OCI-LY7 (cell line): ENCODE measurements at regions not wholly inside any gene's neighbourhood (a gene's known extent, or its start where the extent isn't known, plus 50 kb on each side); places are given as distances from the start of the nearest gene placed in this dataset.

ENCODE experiments used
- BruUV-seq: library from RNA; stranded (reverse); fragments of 400-500 nt; replicated peaks from 2 replicates; lab custom pipeline; 2021; lab: Mats Ljungman, UMichigan
- CTCF ChIA-PET: fragments of 300-600 bp; sonication (Branson Sonifier 250); formaldehyde crosslinking; loops from one replicate; lab custom pipeline; 2022; ENCODE audit warnings: antibody characterized with exemption; ENCODE audit not compliant: unreplicated experiment; lab: Charles Lee
- POLR2A ChIA-PET: fragments of 300-600 bp; sonication (Branson Sonifier 250); formaldehyde crosslinking; loops from one replicate; lab custom pipeline; 2022; ENCODE audit warnings: antibody characterized with exemption; lab: Charles Lee
- DNase-seq: peaks from one replicate; pipeline ENCODE4 v3.0.0-alpha.2; 2015; ENCODE audit warnings: low spot score
- H2AFZ ChIP-seq: fragments of 200-600 bp; sonication (generic), shearing (Covaris generic); 2 replicates; pipeline ENCODE4 v1.6.1; 2014; ENCODE audit warnings: mild to moderate bottlenecking, antibody characterized with exemption, low read length, moderate library complexity
- H3K27ac ChIP-seq: fragments of 200-600 bp; sonication (generic); 2 replicates; pipeline ENCODE4 v1.5.1; 2014; ENCODE audit warnings: mixed run types, low read depth, mild to moderate bottlenecking, moderate library complexity, low read length, inconsistent platforms; ENCODE audit not compliant: poor library complexity, severe bottlenecking
- H3K36me3 ChIP-seq: fragments of 200-600 bp; sonication (generic); 2 replicates; pipeline ENCODE4 v1.6.1; 2014; ENCODE audit warnings: mild to moderate bottlenecking, antibody characterized with exemption, low read length, moderate library complexity, mixed read lengths; ENCODE audit not compliant: insufficient read depth
- H3K4me1 ChIP-seq: fragments of 200-600 bp; sonication (generic); 2 replicates; pipeline ENCODE4 v1.5.1; 2014; ENCODE audit warnings: mild to moderate bottlenecking, low read length; ENCODE audit not compliant: insufficient read depth, poor library complexity, severe bottlenecking
- H3K4me2 ChIP-seq: fragments of 200-600 bp; sonication (generic); 2 replicates; pipeline ENCODE4 v1.6.1; 2014; ENCODE audit warnings: mild to moderate bottlenecking, low read length
- H3K4me3 ChIP-seq: fragments of 200-600 bp; sonication (generic); 2 replicates; pipeline ENCODE4 v1.5.1; 2014; ENCODE audit warnings: mild to moderate bottlenecking, low read depth, low read length; ENCODE audit not compliant: poor library complexity, severe bottlenecking
- H3K79me2 ChIP-seq: fragments of 200-600 bp; sonication (generic); 2 replicates; pipeline ENCODE4 v1.6.1; 2016; ENCODE audit warnings: low read depth, mild to moderate bottlenecking, low read length, moderate library complexity, mixed read lengths; ENCODE audit not compliant: insufficient read depth
- H3K9me2 ChIP-seq: fragments of 200-600 bp; sonication (generic); 2 replicates; pipeline ENCODE4 v1.6.1; 2016; ENCODE audit warnings: mild to moderate bottlenecking, low read length, mixed read lengths; ENCODE audit not compliant: insufficient read depth
- H3K9me3 ChIP-seq: fragments of 200-600 bp; sonication (generic); 2 replicates; pipeline ENCODE4 v1.6.1; 2014; ENCODE audit warnings: mild to moderate bottlenecking, mixed run types, low read length, mixed read lengths
- H4K20me1 ChIP-seq: fragments of 200-600 bp; sonication (generic); 2 replicates; pipeline ENCODE4 v1.6.1; 2014; ENCODE audit warnings: mild to moderate bottlenecking, antibody characterized with exemption, low read length, moderate library complexity, mixed read lengths; ENCODE audit not compliant: insufficient read depth
- CTCF ChIP-seq: fragments of 200-600 bp; sonication (generic); conservative IDR thresholded peaks from 2 replicates; pipeline ENCODE4 v1.5.1; 2014; ENCODE audit warnings: mild to moderate bottlenecking, antibody characterized with exemption, low read length, moderate library complexity, mixed read lengths
- EZH2phosphoT487 ChIP-seq: fragments of 200-600 bp; sonication (generic); IDR thresholded peaks from 2 replicates; pipeline ENCODE4 v1.6.1; 2018; ENCODE audit warnings: low read depth, borderline replicate concordance, mild to moderate bottlenecking, mixed run types, antibody characterized with exemption, low read length, moderate library complexity, mixed read lengths
- intact Hi-C: fragments of 100-400 bp; cut with micrococcal nuclease; formaldehyde crosslinking; loops from one replicate; pipeline ENCODE4 v1.10.0; 2022; ENCODE audit not compliant: unreplicated experiment

- no peak for DNase-seq
- ChIA-PET CTCF (no interaction called here), POLR2A (no interaction called here)
Measured at GRCh38 chr6:104031346-104031745, 828.4 kb downstream of the HACE1 start.

GRCh38 chr6:104022126-104022525 lies 837.6 kb downstream of the HACE1 start:
- Histone ChIP-seq H3K4me1 (no peaks in the 10 kb centered on the region), H4K20me1 (no peaks in the 10 kb centered on the region), H3K27ac (no peak overlapping the region), H3K9me2 (no peaks in the 10 kb centered on the region), H3K79me2 (no peaks in the 10 kb centered on the region), H3K9me3 (no peaks in the 10 kb centered on the region), H3K4me3 (no peak overlapping the region), H3K4me2 (no peak overlapping the region), H3K36me3 (no peaks in the 10 kb centered on the region), H2AFZ (no peak overlapping the region)
- no peak for TF ChIP-seq EZH2phosphoT487
- TF ChIP-seq CTCF = no peak
- ChIA-PET CTCF (no interaction called here), POLR2A (interaction anchor here (1.2 to 1.4 kb wide), 2 partner anchors 8 to 14 kb away, joined by 3 to 6 read pairs; no protein-coding TSS in a partner anchor)
- BruUV-seq = no TSS peak
- DNase-seq = no peak
- intact Hi-C loops = no loop called here

More at GRCh38 chr6:104031346-104031745, 828.4 kb downstream of the HACE1 start:
- BruUV-seq = no TSS peak
- H3K4me2 ChIP-seq = no peak overlapping the region
- no peaks in the 10 kb centered on the region for H4K20me1 ChIP-seq
- no peak for TF ChIP-seq EZH2phosphoT487
- TF ChIP-seq CTCF = no peak
- H3K36me3 ChIP-seq = no peaks in the 10 kb centered on the region
- H2AFZ ChIP-seq = no peak overlapping the region
- H3K4me3 ChIP-seq = no peak overlapping the region
- intact Hi-C loops = no loop called here
- no peaks in the 10 kb centered on the region for H3K79me2 ChIP-seq
- H3K4me1 ChIP-seq = no peaks in the 10 kb centered on the region
- no peak overlapping the region for H3K27ac ChIP-seq
- H3K9me3 ChIP-seq = no peaks in the 10 kb centered on the region
- H3K9me2 ChIP-seq = no peaks in the 10 kb centered on the region

- no peaks in the 10 kb centered on the region for H3K79me2 ChIP-seq
- H3K36me3 ChIP-seq = no peaks in the 10 kb centered on the region
- no peak for TF ChIP-seq CTCF
- no peak for TF ChIP-seq EZH2phosphoT487
- no peak overlapping the region for H3K4me3 ChIP-seq
- no peaks in the 10 kb centered on the region for H4K20me1 ChIP-seq
- ChIA-PET POLR2A (no interaction called here), CTCF (no interaction called here)
- no peak overlapping the region for H3K4me2 ChIP-seq
- intact Hi-C loops = no loop called here
- H3K9me2 ChIP-seq = no peaks in the 10 kb centered on the region
- H2AFZ ChIP-seq = no peak overlapping the region
- BruUV-seq = no TSS peak
- no peaks in the 10 kb centered on the region for H3K4me1 ChIP-seq
- H3K27ac ChIP-seq = no peak overlapping the region
- no peaks in the 10 kb centered on the region for H3K9me3 ChIP-seq
- no peak for DNase-seq
Measured at GRCh38 chr6:104019075-104019753, 840.5 kb downstream of the HACE1 start.
